ENCODE measurements at regions not wholly inside any gene's neighbourhood (a gene's known extent, or its start where the extent isn't known, plus 50 kb on each side); places are given as distances from the start of the nearest gene placed in this dataset.

DNA sequence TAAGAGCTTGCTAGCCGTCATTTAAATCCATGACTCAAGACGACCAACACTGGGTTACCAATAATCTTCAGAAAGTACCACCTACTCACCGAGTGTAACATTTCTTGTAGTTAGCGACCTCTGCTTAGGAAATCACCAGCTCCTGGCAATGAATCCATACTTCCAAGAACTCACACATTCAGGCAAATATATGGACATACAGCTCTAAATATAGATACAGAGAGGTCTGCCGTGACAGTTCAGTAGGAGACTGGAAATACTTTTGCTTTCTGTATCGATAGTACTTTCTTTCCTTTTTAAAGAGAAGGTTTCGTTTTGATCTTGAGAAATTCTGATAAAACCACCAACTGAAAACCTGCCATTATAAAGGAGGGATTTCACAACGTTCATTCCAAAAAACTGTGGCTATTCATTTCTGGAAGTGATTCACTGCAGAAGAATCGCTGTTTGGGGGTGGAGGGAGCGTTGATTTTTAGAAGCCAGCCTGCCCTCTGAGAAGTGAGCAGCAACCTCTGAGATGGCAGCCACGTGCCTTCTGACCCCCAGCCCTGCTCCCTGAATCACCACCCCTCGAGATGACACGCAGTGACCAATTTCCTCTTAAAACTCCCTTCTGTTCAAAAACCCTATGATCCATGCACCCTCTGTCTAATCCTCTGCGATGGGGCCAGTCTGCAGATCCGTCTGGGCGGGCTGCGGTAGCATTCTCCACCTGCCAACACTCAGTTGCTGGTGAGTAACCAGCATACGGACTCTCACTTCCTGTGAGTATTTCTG, 179.0 kb upstream of the KLF14 start:
- peak; percentile 89 for DNase-seq

DNA sequence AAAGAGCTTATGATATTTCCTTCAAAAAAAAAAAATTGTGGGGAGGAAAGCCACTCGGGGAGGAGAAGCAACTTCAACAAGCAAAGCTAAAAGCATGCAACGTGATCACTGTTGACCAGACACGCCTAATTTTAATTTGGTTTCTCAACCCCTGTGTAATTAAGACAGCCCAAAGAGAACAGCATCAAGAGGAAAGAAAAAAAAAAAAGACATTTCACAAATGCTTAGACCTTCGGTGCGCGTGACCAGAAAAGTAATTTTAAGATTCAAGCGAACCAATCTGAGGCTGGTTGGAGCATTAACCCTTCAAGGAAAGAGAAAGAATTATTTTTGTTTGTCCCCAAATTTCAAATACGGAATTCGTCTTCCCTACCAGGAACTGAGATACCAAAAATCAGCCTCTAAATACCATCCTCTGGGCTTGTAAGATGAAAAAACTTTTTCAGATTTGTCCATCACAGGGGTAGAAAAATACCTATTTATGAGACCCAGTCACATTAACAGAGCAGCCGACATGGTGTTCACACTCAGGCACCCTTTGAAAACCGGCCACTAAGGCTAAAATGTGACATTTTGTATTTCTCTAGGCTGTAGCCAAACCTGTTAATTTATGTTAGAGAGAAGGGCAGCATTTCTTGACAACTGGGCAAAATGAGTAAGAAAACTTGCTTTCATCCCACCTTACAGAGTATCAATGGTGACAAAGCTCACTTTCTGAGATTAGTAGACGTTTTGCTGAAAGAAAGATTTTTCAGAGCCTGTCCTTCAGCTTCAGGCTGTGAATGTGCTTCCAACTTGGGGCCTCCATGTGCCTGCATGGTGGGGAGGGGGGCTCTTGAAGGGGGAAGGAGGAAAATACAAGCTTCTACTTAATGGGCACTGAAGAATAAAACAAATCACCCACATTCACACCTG, 179.9 kb upstream of the KLF14 start:
- no peak for DNase-seq

DNA sequence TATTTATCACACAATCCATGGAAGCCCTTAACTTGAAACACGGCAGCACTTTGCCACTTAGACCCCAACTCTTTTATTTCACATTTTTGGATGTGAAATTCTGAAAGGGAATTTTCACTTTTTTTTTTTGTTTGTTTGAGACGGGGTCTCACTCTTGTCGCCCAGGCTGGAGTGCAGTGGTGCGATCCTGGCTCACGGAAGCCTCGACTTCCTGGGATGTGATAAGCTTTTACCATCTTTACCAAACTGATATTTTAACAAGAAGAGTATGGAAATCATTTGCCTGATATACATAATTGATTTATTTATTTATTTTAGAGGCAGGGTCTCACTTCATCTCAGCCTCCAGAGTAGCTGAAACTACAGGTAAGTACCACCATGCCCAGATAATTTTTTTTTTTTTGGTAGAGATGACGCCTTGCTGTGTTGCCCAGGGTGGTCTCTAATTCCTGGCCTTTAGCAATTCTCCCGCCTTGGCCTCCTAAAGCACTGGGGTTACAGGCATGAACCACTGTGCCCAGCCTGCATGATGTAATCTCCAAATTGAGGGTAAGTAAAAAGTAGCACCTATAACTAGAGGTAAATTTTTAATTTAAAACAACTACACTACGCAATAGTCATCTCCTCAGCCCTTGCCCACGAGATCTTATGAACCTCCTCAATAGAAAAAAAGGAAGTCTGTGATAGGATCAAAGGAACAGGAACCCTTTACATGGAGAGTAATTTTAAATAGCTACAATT, 180.7 kb upstream of the KLF14 start:
- DNase-seq: no peak

DNA sequence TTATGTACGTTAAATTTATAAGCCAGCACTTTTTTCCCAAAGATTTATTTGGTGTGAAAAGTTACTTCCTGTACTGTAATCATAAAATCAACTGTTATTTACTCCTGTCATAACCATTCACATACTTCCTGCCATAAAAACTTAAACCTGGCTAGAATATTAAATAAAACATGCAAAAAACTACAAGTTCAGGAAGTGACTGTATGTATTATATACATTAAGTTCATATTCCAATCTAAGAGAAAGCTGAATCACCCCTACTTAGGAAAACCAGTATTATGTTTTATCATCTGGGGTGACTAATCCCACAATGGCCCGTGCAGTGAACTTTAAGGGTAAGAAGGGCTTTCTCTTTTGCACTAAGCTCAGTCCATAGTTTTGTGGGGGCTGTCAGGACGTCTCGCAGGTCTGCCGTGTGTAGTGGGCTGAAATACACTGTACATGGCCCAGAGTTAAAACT, 183.7 kb upstream of the KLF14 start:
- no peak for DNase-seq

DNA sequence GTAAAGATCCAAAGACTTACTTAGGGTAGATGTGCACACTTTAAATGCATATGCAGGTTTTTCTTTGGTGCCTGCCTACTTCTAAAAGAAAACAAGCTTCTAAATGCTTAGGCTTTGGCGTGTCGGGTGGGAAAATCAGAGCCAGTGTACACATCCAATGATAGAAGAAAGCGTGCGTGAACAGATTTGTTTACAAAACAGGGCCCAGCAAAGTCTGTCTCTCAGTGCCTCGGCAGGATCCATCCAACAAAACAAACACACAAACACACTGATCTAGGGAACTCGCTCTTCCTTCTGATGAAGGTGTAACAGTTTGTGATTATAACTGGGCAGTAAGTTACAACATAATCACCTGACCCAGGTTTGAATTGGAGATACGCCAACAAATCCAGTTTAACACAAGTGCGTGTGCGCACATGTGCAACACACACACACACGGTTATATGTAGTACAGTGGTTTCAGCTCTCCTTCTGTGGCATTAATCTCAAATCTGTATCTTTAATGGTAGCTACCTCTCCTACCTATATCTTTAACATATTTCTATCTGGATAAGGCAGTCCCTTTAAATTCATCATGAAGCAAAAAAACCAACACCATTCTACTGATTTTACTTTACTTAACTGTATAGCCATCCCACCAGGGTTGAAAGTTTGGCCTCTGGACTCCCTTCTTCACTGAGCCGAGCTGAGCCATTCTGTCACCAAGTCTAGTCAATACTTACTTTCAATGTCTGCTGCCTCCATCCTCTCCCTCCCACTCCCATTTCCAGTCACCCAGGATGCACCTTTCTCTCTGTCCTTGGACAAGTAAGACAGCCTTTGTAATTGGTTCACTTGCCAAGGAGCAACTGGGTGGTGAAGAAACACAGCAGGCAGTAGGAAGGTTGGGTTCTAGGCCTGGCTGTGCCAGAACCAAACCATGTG, 184.4 kb upstream of the KLF14 start:
- no peak for DNase-seq

DNA sequence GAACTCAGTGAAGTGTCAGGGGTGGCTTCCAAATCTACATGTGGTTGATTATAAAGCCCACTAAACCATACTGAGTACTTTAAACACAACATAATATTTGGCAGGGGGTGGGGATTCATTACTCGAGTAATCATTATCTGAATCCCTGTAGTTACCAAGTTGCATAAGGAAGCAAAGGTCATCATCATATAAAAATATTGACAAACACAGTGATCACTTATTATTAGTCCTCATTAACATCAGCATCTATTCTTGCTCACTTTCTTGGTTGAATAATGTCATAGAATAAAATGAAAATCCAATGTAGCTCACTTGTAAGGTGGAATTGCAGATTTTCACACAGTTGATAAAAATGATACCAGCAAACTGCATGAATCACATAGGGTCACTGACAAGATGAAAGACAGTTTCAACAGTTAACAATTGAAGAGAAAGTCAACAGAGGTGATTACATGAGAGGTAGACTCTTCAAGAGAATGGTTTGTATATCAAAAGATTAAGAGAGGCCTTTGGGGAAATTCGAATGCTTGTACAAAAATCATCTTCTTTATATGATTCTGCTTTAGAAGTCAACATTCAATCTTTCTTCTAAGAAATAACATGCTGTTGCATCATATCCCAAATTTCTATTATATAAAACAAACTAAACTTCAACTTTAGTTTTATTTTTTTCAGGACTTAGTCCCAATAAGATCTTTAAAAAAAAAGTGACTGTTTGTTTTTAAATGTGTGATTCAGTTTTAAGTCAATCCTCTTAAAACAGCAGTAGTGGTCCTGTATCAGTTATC, 185.5 kb upstream of the KLF14 start:
- no peak for DNase-seq

DNA sequence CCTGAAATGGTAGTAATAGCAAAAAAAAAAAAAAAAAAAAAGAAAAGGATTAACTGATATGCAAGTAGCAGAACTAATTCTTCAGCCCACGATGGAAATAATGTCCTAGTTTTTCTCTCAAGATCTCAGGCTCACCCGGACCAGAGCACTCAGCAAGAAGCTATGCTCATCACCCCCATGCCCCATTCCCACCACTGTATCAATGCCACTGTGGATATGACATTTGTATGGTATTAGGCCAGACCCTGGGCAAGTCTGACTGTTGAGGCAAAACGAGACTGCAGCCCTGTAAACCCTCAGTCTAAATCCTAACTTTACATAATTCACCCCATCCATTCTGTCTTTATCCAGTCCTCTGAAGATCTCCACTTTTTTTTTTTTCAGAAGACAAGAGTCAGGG, 186.1 kb upstream of the KLF14 start:
- DNase-seq: no peak

DNA sequence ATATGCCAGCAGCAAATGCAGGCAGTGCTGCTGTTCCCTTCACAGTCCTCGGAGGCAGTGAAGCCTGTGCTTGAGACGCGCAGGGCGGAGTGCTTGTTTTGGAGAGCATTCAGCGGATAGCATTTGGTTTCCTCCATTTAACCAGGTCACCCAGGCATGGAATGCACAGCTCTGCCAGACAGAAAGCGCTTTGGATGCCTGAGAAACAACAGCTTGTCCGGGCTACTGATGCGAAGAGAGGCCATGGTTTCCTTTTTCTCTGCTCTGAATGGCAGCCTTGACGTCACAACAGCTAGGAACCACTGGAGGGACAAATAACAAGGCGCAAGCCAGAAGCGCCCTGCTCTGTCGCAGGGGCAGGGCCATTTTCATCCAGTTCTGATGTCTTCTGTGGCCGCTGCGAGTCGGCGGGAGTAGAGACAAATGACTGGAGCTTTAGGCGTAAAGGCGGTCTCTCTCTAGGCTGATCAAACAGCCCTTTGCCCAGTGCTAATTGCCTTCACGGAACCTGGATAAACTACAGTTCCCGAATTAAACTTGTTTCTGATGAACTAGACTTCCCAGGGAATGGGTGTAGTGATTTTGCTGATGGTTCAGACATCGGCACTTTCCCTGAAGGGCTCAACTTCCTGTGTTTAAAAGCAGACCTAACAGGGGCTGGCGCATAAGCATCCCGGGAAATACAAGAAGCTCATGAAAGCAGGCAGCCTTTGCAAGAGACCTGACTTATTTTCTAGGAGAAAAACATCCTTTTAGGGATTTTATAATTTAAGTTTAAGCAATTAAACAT, 187.6 kb upstream of the KLF14 start:
- no peak for DNase-seq

DNA sequence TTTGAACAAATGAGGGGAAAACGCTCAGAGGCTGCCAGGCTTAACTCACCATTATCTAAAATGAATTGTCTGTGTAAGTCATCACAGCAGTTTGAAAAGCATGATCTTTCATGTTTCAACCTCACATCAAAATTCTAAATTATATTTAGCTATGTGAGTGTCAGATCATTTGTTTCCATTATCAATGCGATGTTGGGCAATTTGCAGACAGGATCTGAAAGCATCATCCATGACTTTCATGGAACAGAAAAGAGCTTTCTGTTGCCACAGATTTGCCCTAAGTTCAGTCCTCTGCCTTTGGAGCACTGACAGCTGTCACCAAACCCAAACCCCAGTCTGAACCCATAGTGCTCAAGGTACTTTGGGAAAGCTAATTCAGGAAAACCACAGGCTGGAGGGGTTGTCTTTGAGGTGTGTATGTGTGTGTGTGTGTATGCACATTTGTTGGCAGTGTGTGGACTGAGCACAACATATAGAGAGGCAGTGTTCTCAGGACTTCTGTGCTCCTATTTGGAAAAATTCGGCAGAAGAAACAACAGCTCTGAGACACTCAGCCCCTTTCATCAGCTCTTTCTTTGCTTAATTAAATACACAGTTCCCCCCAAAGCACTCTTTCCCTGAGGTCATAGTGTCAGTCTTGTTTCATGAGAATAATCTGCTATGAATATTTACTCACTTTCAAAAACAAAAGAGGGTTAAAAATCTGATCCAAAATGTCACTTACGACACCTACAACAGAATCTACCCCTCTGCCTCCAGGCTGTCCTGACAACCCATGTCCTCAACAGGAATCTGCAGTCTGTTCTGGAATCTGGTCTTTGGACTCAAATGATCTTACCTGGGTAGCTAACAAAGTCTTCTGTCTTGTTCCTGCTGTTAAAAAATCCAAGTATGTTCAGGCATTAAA, 188.5 kb upstream of the KLF14 start:
- DNase-seq: no peak

DNA sequence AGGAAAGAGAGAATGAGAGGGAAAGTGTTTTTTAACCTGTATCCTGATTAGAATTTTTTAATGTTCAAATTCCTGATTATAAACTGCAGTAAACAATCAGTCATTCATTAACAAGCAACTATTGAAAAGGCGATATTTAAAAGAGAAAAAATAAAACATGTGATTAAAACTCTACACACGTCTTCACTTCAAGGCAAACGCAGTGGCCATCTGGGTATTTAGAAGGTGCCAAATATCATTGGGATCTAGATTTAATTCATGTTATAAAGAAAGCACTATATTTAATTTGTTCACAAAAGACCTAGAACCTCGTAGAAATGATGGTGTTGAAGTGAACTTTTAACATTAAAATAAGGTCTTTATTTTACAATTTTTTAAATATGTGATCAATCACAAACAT, 189.4 kb upstream of the KLF14 start:
- DNase-seq: no peak

DNA sequence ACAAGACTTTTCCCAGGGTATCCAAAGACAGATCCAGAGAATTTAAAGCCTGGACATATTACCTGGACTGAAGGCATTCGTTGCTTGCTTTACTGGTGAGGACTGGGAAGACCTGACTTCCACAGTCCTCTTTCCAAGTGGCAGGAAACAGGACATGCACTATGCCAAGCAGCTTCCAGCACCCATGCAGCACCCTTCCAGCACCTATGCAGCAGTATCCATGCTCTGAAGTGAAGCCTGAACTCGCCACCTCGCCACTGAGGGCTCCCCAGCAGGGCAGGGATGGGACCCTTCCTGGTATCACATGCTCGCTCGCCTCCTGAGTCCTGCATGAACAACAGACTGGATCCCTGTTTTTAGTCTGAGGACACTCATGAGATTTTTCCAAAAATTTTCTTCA, 189.9 kb upstream of the KLF14 start:
- DNase-seq: no peak

DNA sequence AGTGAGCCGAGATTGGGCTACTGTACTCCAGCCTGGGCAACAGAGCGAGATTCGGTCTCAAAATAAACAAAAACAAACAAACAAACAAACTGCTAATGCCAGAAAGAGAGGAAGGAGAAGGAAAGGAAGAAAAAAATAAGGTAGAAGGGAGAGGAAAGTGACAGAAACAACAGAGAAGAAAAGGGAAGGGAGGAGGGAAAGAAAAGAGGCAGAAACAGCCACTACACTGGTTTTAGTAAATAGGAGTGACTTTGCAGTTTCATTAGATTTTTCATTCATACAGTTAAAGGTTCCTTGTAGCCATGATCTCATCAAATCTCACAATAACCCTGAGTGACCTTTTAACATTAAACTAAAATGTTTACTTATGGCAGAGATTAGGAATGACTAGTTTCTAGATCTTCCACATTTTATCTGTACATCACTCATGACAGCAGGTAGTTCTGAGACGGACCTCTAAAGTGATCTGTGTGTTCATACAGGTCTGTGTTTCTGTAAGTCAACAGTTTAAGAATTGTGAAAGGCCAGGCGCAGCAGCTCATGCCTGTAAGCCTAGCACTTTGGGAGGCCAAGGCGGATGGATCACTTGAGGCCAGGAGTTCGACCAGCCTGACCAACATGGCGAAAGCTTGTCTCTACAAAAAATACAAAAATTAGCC, 191.3 kb upstream of the KLF14 start:
- DNase-seq: no peak

DNA sequence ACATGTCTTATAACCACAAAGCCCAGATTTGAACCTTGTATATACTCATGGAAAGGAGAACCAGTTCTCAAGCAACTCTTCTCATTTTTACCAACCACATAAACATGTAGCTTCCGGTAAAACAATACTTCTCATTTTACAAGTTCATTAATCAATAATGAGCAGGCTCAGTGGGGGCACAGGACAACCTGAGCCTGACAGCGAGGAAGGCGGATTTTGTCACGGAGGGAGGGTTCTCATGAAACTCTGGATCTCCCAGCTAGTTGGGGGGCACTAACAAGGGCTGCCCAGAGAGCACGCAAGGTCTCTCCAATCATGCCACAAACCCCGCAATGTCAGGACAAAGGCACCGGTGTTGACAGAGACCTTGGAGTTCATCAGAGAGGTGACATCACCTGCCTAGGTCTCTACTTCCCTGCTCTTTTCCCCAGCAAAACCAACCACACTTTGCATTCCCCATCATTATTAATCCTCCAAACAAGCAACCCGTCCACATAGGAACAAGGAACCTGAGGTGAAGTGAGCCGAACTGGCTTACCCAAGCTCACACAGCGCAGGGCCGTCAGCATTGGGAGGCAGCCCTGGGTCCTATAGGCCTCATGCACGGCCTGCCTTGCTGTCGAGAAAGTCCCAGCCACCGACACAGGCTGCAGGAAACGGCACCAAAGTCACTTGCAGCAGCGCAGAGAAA, 192.1 kb upstream of the KLF14 start:
- peak; percentile 39 for DNase-seq

DNA sequence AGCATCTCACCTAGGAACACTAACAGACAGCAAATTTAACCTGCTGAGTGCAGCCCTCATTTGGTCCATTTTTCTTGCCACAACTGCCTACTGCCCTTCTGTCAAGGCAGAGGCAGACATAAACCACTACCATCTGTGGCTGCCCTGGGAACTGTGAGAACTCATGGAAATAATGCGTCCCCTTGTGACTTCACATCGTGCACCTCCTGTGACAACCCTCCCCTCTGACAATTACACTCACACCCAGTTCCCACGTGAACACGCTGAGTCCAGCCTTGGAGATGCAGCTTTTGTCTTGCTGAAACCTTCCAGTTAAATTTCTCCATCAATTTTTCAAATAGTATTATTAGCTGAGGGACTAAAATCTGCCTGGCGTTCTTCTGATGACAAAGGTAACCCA, 193.1 kb upstream of the KLF14 start:
- DNase-seq: no peak

DNA sequence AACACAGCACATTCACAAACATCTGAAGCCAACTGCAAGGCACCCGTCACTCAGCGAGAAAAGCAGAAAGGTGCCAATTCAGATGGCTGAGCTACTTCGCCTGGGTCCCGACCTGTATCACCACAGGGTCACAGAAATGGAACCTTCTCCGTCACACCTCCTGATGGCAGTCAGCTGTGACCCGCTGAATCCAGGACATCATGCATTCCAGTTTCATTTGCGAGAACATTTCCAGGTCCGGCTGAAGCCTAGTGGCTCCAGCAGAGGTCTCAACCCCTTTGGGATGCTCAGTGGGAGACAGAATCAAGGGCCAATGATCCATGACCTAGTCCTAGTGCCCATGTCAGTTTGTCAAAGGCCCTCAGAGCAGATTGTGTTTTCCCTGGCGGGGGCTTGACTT, 193.6 kb upstream of the KLF14 start:
- DNase-seq: no peak

DNA sequence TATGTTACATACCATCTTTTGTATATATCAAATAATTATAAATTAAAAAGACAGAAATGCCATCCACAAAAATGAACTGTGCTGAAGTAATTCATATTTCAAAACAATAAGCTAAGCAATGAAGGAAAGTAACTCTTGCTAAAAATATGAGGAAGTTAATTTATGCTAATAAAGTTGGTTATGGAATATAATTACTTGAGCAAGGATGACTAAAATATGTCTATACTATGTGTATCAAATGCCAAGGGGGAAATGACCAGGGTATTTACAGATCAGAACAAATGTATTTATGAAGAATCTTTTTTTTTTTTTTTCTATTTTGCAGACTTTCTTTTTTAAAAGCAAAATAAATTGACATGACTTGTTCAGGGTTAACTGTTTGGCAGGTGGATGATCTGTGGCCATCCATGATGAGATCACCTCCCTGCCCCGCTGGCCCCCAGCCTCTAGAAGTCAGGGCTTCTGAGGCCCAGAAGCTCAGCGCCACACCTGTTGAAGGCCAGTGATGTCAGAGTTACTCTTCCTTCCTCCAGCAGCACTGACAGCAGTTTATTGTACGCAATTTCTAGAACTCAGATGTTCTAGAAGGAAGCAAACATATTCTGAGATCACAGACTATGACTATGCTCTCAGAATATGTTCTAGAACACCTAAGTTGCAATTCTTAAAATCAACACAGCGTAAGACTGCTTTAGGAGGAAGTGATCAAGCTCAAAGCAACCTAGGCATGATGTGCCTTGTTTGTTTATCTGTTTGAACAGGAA, 196.1 kb upstream of the KLF14 start:
- no peak for DNase-seq

DNA sequence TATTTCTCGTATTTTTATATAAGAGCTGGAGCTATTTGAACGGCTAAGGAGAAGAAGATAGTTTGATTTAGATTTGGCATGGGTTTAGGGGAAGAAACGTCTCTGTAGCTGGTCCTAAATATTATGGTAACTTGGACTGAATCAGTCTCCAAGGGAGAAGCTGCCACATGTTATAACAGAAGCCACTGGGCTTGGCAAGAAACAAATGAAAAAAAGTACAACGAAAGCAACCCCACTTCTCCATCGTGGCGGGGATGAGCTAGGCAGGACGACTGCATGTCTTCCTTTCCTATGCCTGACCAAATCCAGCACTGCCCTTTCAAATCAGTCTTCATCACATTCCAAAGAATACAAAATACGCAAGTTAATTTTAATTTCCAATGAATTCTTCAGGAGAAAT, 196.7 kb upstream of the KLF14 start:
- DNase-seq: no peak

DNA sequence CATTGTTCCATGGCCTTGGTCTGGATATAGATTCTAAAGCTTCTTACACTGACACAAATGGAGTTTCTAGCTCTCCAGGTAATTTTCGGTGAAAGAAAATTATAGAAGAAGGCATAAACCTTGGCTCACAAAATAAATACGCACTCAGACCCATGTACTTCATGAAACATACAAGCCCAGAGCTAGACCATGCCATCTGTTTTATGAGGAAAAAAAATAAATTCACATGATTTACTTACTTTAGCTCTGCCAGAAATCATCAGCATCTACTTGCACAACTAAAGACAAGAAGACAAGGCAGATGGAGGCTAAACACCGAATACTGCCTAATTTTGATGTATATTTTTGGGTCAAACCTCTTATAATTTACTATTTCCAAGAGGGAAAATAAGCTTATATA, 197.4 kb upstream of the KLF14 start:
- DNase-seq: no peak
